ENCODE measurements at regions not wholly inside any gene's neighbourhood (a gene's known extent, or its start where the extent isn't known, plus 50 kb on each side); places are given as distances from the start of the nearest gene placed in this dataset.
"Not testable (repeated sequence)": the region's sequence is repeated elsewhere in the genome, so short reads cannot be mapped to it uniquely, and the experiment has no call there.

GRCh38 chr4:127335732-127336131 lies 297.0 kb upstream of the INTU start:
- DNase-seq (no peak), ATAC-seq (ENCODE audit: poor library complexity) (no peak)
- intact Hi-C loops (cut with DNase I) = no loop called here

DNA sequence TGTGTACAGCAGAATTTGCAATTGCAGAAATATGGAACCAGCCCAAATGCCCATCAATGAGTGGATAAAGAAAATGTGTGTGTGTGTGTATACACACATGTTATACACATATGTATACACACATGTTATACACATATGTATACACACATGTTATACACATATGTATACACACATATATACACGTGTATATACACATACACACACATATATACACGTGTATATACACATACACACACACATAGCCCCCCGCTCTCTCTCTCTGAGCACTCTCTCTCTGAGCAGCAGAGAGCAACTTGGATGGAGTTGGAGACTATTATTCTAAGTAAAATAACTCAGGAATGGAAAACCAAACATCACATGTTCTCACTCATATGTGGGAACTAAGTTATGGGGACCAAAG lies 289.6 kb upstream of the INTU start:
- DNase-seq; ATAC-seq (ENCODE audit: poor library complexity); intact Hi-C loops (cut with DNase I): not testable (repeated sequence)

- DNase-seq (no peak), ATAC-seq (ENCODE audit: poor library complexity) (no peak)
- intact Hi-C loops (cut with DNase I) = no loop called here
Observed at GRCh38 chr4:127344071-127344470, 288.7 kb upstream of the INTU start.

DNA sequence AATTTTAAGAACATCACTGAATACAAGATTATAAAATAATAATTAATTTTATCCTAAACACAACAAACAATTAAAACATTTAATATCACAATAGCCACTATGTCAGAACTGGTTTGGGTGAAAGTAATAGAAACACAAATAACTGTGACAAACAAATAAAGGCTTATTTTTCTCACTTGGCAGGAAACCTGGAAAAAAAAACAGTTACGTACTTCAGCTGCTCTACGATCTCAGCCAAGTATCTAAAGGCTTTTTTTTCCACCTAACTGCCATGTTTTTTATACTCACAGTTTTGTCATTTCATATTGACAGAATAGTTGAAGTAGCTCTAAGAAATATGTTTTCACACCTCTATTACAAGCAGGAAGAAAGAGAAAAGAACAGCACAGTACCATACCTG lies 284.8 kb upstream of the INTU start:
- intact Hi-C loops (cut with DNase I) = no loop called here
- DNase-seq (no peak), ATAC-seq (ENCODE audit: poor library complexity) (no peak)

GRCh38 chr4:127352220-127353113 lies 280.3 kb upstream of the INTU start:
- DNase-seq (no peak), ATAC-seq (ENCODE audit: poor library complexity) (no peak)
- intact Hi-C loops (cut with DNase I) = no loop called here

DNA sequence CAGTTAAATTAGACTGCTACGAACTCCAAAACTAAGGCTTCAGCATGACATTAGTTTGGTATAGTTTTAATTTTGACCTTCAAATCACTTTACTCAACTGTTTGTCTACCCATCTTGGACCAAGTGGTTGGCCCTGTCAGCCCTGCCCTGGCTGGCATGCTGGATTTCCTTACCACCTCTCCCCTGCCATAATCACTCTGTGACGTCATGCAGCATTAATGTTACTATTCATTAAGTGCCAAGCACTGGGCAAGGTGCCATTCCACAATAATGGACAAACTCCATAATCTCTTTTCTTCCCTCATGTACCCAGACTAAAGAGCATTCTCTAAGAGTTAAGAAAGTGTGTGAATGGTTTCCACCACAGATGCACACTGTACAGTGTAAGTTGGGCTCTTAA lies 277.0 kb upstream of the INTU start:
- ATAC-seq (ENCODE audit: poor library complexity) (no peak), DNase-seq (no peak)
- intact Hi-C loops (cut with DNase I) = no loop called here

- intact Hi-C loops (cut with DNase I) = no loop called here
- DNase-seq (no peak), ATAC-seq (ENCODE audit: poor library complexity) (no peak)
Observed at GRCh38 chr4:127357765-127358164, 275.0 kb upstream of the INTU start.

DNA sequence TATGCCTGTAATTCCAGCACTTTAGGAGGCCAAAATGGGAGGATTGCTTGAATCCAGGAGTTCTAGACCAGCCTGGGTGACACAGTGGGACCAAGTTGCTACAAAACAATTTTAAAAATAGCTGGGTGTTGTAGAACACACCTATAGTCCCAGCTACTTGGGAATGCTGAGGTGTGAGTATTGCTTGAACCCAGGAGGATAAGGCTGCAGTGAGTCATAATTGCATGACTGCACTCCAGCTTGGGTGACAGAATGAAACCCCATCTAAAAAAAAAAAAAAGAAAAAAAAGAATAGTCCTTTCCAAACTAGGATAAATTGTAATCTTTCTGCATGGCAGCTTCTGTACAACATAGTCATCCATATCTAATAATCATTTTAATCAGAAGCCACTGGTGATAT lies 270.1 kb upstream of the INTU start:
- no peak for DNase-seq
- intact Hi-C loops (cut with DNase I) = no loop called here
- ATAC-seq (ENCODE audit: poor library complexity) = no peak

DNA sequence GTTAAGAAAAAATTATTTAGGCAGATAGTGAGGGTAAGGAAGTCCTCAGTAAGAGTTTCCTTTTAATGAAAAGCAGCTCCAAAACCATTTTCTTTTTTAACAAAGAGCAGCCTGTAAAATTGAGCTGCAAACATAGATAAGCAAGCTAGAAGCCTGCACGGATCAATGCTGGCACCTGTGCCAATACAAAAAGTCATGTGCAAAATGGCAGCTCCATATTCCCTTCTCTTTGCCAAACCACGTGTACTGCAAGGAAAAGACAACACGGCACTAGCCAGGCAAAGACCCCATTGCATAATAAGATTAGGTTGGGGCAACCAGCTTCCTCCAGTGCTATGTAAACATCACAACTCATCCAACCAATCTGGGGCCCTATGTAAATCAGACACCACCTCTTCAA lies 268.4 kb upstream of the INTU start:
- no peak for ATAC-seq (ENCODE audit: poor library complexity)
- intact Hi-C loops (cut with DNase I) = no loop called here

GRCh38 chr4:127364911-127365310 lies 267.8 kb upstream of the INTU start:
- intact Hi-C loops (cut with DNase I) = no loop called here
- ATAC-seq (ENCODE audit: poor library complexity) = no peak
- no peak for DNase-seq

More for the DNA sequence above, 268.4 kb upstream of the INTU start:
- DNase-seq = no peak

GRCh38 chr4:127370604-127371003 lies 262.2 kb upstream of the INTU start:
- DNase-seq = peak; percentile 61
- intact Hi-C loops (cut with DNase I) = no loop called here
- ATAC-seq (ENCODE audit: poor library complexity) = peak; percentile 64

GRCh38 chr4:127379499-127379898 lies 253.3 kb upstream of the INTU start:
- ATAC-seq (ENCODE audit: poor library complexity) = no peak
- intact Hi-C loops (cut with DNase I) = no loop called here
- DNase-seq = no peak

GRCh38 chr4:127379948-127380347 lies 252.8 kb upstream of the INTU start:
- DNase-seq; intact Hi-C loops (cut with DNase I); ATAC-seq (ENCODE audit: poor library complexity): not testable (repeated sequence)

- intact Hi-C loops (cut with DNase I) = no loop called here
- ATAC-seq (ENCODE audit: poor library complexity) (no peak), DNase-seq (no peak)
Observed at GRCh38 chr4:127383666-127384065, 249.1 kb upstream of the INTU start.

GRCh38 chr4:127394516-127394915 lies 238.2 kb upstream of the INTU start:
- ATAC-seq (ENCODE audit: poor library complexity) (no peak), DNase-seq (no peak)
- intact Hi-C loops (cut with DNase I) = no loop called here

DNA sequence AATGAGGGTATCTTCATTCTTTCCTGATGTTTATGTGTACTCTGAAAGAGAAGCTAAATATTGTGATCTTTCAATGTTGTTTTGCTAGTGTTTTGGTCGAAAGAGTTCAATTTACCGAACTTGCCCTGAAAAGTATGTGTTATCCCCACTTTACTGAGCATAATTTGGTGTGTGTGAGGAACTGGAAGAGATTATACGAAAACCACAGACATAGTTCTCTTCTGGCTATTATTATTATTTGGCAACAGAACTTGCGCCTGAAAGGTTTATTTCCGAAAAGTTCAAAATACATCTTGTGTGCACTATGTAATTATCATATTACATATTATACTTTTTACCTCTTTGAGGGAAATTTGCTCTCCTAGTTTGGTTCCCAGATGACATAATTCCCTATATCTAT lies 232.5 kb upstream of the INTU start:
- no peak for DNase-seq

GRCh38 chr4:127400731-127401346 lies 231.9 kb upstream of the INTU start:
- peak; percentile 74 for ATAC-seq (ENCODE audit: poor library complexity)
- peak; percentile 48 for DNase-seq
- intact Hi-C loops (cut with DNase I) = no loop called here

More for the DNA sequence above, 232.5 kb upstream of the INTU start:
- ATAC-seq (ENCODE audit: poor library complexity) = no peak
- intact Hi-C loops (cut with DNase I) = no loop called here

DNA sequence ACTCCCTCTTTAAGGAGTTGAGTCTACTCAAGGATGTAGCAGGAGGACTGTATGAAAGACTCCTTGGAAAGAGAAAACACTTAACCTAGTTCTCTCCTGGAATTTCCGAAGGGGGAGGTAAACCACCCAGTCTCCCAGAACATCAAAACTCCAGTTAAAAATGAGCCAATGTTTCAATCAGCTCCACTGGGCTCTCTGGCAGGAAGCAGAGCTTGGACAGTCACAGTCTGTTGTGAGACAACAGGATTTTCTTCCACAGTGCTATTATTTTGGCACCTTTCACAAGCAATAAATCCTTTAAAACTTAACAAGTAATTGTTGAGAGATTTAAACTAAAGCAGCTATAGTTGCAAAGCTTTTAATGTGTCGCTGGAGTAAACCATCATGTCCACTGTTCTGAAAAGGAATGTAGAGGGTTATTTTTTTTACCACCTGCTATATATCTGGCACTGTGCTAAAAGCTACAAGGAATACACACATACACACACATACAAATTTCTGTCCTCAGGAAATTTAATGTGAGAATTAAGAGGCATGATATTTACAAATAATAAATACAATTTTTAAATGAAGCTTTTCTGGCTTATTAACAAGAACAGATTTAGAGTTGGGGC lies 229.2 kb upstream of the INTU start:
- ATAC-seq (ENCODE audit: poor library complexity) (peak; percentile 31), DNase-seq (no peak)
- intact Hi-C loops (cut with DNase I) = no loop called here

GRCh38 chr4:127406187-127406586 lies 226.6 kb upstream of the INTU start:
- DNase-seq (no peak), ATAC-seq (ENCODE audit: poor library complexity) (no peak)
- intact Hi-C loops (cut with DNase I) = no loop called here

- ATAC-seq (ENCODE audit: poor library complexity); DNase-seq; intact Hi-C loops (cut with DNase I): not testable (repeated sequence)
Observed at GRCh38 chr4:127407572-127407971, 225.2 kb upstream of the INTU start.

All from Right ventricle myocardium superior (tissue), 1 donor.